C4-2B (cell line): ENCODE measurements at regions not wholly inside any gene's neighbourhood (a gene's known extent, or its start where the extent isn't known, plus 50 kb on each side); places are given as distances from the start of the nearest gene placed in this dataset.

Experiments used
- H3K27ac ChIP-seq: fragments of 450-650 bp; 2 replicates; pipeline ENCODE4 v1.5.1; 2017
- ZFX ChIP-seq: fragments of 450-650 bp; IDR thresholded peaks from 2 replicates; pipeline ENCODE4 v1.6.1; 2017
- TF ChIP-seq, protein P1 (sequence below): fragments of 450-650 bp; conservative IDR thresholded peaks from 2 replicates; pipeline ENCODE4 v1.5.1; 2017; ENCODE audit warnings: mild to moderate bottlenecking

DNA sequence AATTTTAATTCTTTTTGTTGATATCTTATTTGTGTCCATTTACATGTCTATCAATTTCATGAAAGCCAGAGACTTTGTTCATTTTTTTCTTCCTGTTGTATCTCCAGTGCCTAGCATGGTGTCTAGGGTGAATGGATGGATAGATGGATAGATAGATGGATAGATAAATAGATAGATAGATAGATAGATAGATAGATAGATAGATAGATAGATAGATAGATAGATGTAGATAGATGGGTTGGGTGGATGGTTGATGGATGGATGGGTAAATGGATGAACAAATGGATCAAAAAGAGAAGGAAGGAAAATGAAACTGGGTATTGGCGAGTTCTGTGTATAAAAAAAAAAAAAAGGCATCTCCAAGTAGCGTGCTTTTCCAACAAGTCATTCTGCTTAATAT, 120.5 kb downstream of the FAM124B start:
- TF ChIP-seq ZFX = no peak
- H3K27ac ChIP-seq = no peak overlapping the region

GRCh38 chr2:224278531-224278930, 123.4 kb downstream of the FAM124B start:
- H3K27ac ChIP-seq = no peak overlapping the region
- no peak for TF ChIP-seq ZFX
- TF ChIP-seq, protein P1, sequence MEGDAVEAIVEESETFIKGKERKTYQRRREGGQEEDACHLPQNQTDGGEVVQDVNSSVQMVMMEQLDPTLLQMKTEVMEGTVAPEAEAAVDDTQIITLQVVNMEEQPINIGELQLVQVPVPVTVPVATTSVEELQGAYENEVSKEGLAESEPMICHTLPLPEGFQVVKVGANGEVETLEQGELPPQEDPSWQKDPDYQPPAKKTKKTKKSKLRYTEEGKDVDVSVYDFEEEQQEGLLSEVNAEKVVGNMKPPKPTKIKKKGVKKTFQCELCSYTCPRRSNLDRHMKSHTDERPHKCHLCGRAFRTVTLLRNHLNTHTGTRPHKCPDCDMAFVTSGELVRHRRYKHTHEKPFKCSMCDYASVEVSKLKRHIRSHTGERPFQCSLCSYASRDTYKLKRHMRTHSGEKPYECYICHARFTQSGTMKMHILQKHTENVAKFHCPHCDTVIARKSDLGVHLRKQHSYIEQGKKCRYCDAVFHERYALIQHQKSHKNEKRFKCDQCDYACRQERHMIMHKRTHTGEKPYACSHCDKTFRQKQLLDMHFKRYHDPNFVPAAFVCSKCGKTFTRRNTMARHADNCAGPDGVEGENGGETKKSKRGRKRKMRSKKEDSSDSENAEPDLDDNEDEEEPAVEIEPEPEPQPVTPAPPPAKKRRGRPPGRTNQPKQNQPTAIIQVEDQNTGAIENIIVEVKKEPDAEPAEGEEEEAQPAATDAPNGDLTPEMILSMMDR = no peak

- TF ChIP-seq, protein P1 = no peak
- no peak for TF ChIP-seq ZFX
- H3K27ac ChIP-seq = no peak overlapping the region
Measured at GRCh38 chr2:224276251-224276650, 125.7 kb downstream of the FAM124B start.

DNA sequence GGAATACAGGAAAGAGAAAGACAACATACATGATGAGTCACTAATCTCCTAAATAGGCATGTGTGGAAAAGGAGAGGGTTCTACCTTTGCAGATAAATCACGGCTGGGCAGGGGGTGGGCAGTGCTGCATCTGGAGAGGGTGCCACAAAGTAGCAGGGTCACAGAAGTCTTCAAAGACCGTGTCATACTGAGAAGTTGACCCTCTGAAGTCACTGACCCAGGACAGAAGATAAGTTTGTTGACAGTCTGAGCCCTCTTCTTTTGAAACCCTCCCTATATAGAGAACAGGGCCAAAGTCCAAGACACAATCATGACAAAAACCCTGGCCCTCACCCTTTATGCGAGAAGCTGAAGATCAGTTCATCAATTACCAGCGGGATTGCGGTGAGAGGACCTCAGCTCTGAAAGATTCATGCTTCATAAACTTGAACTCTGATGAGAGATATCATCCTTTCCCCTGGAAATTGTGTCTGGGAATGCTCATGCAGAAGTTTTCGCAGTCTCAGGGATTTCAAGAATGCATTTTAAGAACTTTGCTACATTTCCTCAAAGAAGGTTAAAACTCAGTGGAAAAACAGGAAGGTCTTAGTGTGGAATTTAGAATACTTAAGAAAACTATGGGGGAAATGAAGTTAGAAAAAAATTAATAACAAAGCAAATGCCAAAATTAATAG, 129.5 kb downstream of the FAM124B start:
- no peak for TF ChIP-seq ZFX
- TF ChIP-seq, protein P1 = no peak

DNA sequence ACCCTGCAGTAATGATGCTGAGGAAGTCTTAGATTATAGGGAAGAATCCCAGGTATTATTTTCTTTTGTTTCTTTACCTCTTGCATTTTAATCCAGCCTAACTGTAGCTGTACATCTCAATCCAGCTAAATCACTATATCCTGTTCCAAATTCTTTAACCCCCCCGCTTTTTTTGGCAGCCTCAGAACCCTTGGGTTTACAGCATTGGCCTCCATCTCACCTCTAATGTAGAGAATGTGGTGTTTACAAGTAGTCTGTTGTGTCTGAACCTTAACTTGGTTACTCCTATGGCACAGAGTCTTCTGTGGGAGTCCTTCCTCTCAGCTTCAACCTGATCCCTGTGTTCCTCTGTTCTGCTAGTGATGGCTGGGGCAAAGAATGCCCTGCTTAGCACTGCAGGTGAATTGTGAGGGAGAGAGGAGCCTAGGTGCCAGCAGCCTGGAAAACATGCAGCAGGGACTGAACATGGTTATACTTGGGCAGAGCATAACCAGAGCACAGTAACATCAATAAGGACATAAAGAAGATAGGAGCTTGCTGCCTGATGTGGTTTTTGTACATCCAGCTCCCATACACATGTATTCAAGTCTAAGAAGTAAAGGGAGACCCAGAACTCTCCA, 130.2 kb downstream of the FAM124B start:
- TF ChIP-seq, protein P1 = no peak
- TF ChIP-seq ZFX = no peak
- no peak overlapping the region for H3K27ac ChIP-seq

More for the DNA sequence above, 129.5 kb downstream of the FAM124B start:
- no peak overlapping the region for H3K27ac ChIP-seq

DNA sequence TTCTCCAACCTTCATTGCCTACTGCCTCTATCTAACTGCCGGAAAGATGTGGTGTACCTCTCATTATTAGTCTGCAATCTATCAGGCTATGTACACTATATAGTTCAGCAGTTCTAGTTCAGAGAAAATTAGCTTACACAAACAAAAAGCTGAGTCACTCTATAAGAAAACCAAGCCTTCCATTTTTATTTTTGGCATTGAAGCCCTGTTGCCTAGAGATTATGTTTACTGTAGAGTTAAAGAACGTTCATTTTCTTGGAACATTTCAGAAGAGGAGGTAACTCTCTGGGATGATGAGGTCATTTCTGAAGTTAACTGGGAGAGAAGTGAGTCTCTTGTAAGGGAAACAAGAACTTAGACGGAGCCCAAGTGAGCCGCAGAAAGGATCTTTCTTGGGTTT, 133.5 kb downstream of the FAM124B start:
- H3K27ac ChIP-seq = peak overlapping the region; percentile 81
- TF ChIP-seq ZFX = no peak
- TF ChIP-seq, protein P1 = no peak

- TF ChIP-seq, protein P1 = no peak
- no peak for TF ChIP-seq ZFX
- peak overlapping the region; percentile 69; the same call in 1 of the 2 replicates for H3K27ac ChIP-seq
Measured at GRCh38 chr2:224264259-224264658, 137.6 kb downstream of the FAM124B start.
